C1 segment of cervical spinal cord (tissue), 14 donors: ENCODE measurements at regions not wholly inside any gene's neighbourhood (a gene's known extent, or its start where the extent isn't known, plus 50 kb on each side); places are given as distances from the start of the nearest gene placed in this dataset.
A peak's percentile ranks its signal among the peaks of the same experiment; 100 is the strongest.
"Not testable (repeated sequence)": the region's sequence is repeated elsewhere in the genome, so short reads cannot be mapped to it uniquely, and the experiment has no call there.

Experiments used
- DNase-seq, 14 donors: peaks; one replicate each; lab custom pipeline; 2025; lab: John Stamatoyannopoulos, UW

GRCh38 chr10:61050120-61050745, 106.2 kb upstream of the RHOBTB1 start:
- no peak for DNase-seq

DNA sequence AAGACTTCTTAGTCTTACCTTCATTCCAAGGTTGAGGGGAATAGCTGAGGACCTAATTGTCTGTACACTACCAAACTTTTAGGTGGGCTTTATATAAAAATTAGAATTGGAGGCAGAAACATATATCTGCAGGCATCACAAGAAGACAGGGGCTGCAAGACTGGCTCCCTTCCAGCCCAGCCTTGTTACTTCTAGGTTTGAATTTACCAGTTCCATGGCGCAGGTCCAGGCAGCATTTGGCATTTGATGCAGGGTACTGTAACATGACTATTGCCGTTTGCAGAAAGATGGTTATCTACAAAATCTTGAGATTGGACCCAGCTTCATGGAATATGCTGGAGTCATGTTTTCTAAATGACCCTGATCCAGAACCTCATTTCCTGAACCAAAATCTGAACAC, 105.4 kb upstream of the RHOBTB1 start:
- DNase-seq: no peak

- DNase-seq: no peak
Observed at GRCh38 chr10:61047788-61048560, 104.0 kb upstream of the RHOBTB1 start.

GRCh38 chr10:61047081-61047480, 103.1 kb upstream of the RHOBTB1 start:
- no peak for DNase-seq

DNA sequence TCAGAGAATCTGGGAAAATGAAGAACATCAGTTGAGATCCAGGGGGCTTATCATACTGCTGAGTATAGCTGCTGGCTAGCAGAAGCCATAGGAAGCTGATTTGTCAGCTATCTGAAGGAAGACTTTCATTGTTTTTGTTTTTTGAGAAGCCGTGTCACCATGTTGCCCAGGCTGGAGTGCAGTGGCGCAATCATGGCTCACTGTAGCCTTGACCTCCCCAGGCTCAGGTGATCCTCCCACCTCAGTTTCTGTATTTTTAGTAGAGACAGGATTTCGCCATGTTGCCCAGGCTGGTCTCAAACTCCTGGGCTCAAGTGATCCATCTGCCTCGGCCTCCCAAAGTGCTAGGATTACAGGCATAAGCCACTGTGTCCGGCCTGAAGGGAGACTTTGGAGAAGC, 101.5 kb upstream of the RHOBTB1 start:
- not testable (repeated sequence) for DNase-seq

DNA sequence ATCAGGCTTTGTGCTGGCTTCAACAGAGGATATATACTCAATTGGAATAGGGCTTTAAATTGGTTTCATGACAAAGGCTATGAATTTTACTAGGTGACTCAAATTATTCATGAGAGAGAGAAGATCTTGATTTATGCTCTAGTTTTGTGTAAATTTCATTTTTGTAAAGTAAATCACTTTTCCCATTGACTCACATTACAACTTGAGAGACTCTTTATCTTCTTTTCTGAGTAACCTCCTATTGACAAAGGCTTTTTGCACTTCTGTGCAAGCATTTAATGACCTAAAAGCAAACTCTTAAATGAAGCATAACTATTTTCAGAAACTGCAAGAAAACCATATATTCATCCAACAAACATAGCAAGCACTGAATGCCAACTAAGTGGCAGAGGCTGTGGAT, 98.5 kb upstream of the RHOBTB1 start:
- DNase-seq: no peak

- no peak for DNase-seq
Observed at GRCh38 chr10:61040399-61041016, 96.5 kb upstream of the RHOBTB1 start.

- DNase-seq: no peak
Observed at GRCh38 chr10:61039868-61040267, 95.9 kb upstream of the RHOBTB1 start.

GRCh38 chr10:61037261-61037830, 93.4 kb upstream of the RHOBTB1 start:
- not testable (repeated sequence) for DNase-seq

DNA sequence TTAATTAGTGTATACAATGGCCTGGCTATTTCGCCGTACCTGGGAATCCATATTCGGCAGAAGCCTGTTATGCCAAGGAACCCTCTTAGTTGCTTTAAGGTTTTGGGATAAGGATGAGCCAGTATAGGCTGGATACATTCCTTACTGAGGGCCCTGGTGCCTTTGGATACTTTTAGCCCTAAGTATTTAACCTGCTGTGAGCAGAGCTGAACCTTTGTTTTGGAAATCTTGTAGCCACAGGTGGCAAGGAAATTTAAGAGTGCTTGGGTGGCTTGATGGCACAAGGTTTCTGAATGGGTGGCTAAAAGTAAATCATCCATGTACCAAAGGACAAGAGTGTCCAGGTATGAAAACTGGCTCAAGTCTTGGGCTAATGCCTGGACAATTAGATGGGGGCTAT, 92.2 kb upstream of the RHOBTB1 start:
- DNase-seq: not testable (repeated sequence)

DNA sequence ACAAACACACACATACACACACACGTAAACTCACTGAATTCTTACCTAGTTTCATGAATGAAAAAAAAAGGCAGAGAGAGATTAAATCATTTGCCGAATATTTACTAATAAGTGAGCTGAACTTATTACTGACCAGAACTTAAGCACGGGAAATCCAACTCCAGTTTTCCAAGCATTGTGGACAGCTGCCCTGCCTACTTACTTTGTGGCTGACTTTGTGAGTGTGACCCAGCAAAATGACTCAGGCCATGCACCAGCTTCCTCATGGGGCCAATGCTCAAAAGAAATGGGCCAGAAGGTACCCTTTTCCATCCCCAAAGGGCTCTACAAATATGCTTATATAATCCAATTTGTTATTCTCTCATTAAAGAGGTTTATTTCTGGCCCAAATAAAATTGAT, 87.4 kb upstream of the RHOBTB1 start:
- no peak for DNase-seq

DNA sequence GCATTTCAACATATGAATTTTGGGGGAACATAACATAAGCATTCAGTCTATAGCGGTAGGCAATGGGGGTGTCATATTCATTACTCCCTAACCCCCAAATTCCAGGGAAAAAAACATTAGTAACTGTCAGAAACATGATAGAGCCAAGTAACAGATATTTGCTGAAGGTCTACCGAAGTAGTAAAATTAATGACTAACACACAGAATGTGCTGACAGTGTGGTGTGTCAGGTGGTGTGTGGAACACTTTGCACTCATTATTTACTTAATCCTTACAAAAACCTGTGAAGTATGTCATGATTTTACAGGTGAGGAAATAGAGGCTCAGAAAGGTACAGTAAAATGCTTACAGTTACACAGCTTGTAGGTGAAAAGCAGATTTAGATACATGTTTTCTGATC, 85.4 kb upstream of the RHOBTB1 start:
- no peak for DNase-seq

DNA sequence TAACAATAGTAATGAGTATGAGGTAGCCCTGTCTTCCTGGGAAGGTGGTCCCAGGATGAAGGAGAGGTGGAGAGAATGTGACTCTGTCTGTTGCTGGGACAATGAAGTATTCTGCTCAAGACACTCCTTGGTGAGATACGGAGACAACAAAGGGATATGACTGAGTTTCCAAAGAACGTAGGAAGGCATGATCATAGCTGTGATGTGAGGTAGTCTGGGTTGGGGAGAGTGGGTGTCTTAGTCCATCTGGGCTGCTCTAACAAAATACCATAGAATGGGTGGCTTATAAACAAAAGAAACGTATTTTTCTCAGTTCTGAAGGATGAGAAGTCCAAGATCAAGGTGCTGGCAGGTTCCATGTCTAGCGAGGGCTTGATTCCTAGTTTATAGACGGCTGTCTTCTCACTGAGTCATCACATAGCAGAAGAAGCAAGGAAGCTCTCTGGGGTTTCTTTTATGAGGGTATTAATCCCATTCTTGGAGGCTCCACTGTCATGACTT, 84.9 kb upstream of the RHOBTB1 start:
- DNase-seq: no peak

- DNase-seq: peak in 3 of 14 donors; percentile 9 to 24 (median 14)
Observed at GRCh38 chr10:61024856-61025201, 80.8 kb upstream of the RHOBTB1 start.

GRCh38 chr10:61024151-61024855, 80.3 kb upstream of the RHOBTB1 start:
- no peak for DNase-seq

- no peak for DNase-seq
Observed at GRCh38 chr10:61023053-61023452, 79.1 kb upstream of the RHOBTB1 start.

DNA sequence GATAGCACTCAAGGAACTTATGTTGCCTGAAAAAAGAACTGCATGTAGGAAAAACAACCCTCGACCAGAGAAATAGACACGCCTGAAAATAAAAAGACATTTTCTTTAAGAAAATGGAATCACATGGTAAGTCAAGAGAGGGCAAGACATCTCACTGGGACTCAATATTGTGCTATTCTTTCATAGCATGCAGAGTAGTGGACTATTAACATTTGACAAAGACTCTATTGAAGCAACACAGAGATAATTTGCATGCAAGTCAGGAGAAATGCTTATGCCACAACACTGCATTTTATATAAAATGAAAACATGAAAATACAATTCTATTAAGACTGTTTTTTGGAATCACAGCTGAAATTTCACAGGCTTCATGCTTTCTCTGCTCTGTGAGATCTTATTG, 77.9 kb upstream of the RHOBTB1 start:
- DNase-seq: peak in 1 of 14 donors; percentile 1

GRCh38 chr10:61020420-61021158, 76.6 kb upstream of the RHOBTB1 start:
- no peak for DNase-seq

DNA sequence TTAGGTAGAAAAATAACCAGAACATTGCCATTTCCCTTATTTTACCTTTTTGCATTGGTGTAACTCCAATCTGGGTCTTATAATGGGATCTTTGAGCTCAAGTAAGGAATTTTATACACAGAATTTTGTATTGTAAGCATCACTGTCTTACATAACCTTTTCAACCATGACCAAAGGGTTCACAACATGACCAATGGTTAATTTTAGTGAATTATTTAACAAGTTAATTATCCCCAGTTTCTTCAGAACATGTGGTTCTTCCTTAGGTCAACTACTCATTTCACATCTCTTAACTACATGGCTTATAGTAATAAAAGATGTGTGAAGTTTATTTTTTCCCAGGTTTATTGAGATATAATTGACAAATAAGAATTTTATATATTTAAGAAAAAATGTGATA, 74.2 kb upstream of the RHOBTB1 start:
- no peak for DNase-seq

DNA sequence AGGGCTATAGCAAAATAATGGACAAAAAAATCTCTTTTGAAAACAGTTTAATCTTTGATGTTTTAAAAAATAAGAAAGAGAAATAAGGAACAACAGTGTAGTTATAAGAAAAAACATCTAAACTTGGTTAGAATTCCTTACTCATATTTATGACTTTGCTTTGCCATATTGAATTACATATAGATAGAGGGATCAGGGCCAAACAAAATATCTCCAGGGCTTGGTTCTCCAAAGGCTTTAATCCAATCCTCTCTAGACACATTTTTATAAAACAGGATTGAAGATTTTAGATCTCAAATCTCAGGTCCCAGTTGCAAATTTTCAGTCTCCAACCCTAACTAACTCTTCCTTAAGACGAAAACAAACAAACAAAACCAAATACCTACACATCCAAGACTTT, 72.6 kb upstream of the RHOBTB1 start:
- no peak for DNase-seq

GRCh38 chr10:61016007-61016406, 72.0 kb upstream of the RHOBTB1 start:
- no peak for DNase-seq
